OCI-LY7 (cell line): ENCODE measurements at regions not wholly inside any gene's neighbourhood (a gene's known extent, or its start where the extent isn't known, plus 50 kb on each side); places are given as distances from the start of the nearest gene placed in this dataset.

Source experiments
- CTCF ChIP-seq: fragments of 200-600 bp; sonication (generic); conservative IDR thresholded peaks from 2 replicates; pipeline ENCODE4 v1.5.1; 2014; ENCODE audit warnings: mild to moderate bottlenecking, antibody characterized with exemption, low read length, moderate library complexity, mixed read lengths
- EZH2phosphoT487 ChIP-seq: fragments of 200-600 bp; sonication (generic); IDR thresholded peaks from 2 replicates; pipeline ENCODE4 v1.6.1; 2018; ENCODE audit warnings: low read depth, borderline replicate concordance, mild to moderate bottlenecking, mixed run types, antibody characterized with exemption, low read length, moderate library complexity, mixed read lengths

- TF ChIP-seq CTCF: no peak
- no peak for TF ChIP-seq EZH2phosphoT487
These were observed 161.9 kb downstream of the TAF11L14 start for GRCh38 chr5:17796142-17796541.
